ENCODE measurements at regions not wholly inside any gene's neighbourhood (a gene's known extent, or its start where the extent isn't known, plus 50 kb on each side); places are given as distances from the start of the nearest gene placed in this dataset.

DNA sequence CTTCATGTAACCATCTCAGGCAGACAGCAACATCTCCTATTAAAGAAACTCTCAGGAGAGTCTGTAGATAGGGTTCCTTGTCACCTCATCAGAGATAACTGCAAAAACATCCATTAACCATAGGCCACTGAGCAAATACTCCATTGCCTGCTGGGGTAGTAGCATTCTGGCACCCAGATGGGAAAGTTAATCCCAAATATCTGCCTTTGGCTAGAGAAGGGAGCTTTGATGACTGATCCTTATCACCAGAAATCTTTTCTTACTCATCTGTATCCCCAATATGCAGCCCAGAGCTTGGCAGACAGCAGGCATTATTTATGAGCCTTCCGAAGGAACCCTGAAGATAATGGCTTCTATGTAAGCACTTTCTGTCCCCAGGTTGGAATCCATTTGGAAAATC, 173.1 kb downstream of the MFSD1 start:
- no peak for DNase-seq

DNA sequence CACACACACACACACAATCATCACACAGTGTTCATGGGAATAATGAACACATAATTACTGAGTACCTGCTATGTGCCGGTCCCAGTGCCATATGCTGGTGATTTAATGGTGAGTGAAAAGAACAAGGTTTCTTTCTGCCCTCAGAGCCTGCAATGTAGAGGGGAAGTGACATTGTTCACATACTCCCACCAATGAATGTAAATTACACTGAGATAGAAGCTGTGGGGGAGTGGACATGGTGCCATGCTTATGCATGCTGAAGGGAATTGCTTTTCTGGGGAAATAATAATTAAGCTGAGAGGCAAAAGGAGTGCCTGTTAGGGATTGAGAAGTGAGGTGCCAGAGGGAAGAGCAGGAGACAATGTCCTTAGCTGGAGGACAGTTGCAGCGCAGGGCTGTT, 175.1 kb downstream of the MFSD1 start:
- DNase-seq = no peak

- no peak for DNase-seq
Measured at GRCh38 chr3:158977497-158977896, 175.6 kb downstream of the MFSD1 start.

DNA sequence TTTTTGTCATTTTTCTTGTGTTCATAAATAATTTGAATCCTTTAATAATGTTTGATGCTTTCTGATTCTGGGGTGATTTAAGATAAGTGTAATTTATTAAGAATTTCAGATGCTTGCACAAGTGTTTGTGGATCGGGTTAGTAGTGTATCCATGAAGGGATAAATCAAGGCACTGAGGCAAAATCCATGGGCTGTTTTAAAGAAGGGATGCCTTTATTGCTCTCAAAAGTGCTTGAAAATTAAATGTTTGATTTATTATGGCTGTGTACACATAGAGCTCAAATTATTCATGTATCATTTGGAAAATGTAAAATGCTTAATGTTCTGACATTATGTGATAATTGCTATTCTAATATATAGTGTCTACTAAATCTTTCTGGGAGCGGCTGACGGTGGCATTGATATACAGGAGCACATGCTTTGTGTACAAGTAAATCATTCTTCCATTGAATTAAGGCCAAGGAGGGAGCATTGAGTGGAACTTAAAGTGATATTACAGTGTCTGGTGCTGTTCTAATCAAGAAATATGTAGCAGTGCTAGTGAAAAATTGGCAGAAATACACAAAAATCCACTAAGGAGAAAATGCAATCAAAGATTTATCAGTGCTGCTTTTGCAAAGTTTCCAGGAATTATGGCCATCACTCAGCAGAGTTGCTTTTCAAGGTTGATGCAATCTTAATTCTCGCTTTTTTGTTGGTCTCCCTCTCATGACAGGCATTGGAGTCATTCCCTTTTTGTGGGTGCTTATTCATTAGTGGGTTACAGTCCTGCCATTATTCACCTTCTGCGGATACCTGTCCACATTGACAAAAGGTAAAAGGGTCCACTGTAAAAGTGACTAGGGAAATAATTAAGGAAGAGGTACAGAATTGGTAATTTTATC, 181.6 kb downstream of the MFSD1 start:
- DNase-seq = no peak

DNA sequence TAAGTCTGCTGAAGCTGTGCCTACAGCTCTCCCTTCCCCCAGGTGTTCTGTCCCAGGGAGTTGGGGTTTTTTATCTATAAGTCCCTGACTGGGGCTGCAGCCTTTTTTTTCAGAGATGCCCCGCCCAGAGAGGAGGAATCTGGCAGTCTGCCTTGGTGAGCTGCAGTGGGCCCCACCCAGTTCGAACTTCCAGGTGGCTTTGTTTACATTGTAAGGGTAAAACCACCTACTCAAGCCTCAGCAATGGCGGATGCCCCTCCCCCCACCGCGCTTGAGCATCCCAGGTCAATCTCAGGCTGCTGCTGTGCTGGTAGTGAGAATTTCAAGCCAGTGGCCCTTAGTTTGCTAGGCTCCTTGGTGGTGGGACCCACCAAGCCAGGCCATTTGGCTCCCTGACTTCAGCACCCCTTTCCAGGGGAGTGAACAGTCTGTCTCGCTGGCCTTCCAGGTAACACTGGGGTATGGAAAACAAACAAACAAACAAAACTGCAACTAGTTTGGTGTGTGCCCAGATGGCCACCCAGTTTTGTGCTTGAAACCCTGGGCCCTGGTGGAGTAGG, 189.4 kb downstream of the MFSD1 start:
- DNase-seq = no peak

DNA sequence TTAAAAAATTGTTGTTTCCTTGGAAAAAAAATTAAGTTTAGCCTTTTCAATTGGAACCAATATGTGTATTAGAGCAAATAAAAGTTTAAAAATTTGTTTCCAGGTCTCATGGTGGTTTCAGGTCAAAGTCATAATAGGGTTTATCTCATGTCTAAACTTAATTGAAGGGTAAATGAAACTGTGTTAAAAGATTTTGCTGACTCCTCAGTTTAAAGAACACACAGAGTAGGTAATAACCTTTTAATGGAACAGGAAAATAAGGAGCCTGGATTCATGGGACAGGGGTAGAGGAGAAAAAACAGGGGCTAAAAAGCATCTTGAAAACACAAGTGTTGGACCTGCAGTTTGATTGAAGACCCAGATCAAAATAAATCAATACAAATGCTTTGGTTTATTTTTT, 190.6 kb downstream of the MFSD1 start:
- no peak for DNase-seq

DNA sequence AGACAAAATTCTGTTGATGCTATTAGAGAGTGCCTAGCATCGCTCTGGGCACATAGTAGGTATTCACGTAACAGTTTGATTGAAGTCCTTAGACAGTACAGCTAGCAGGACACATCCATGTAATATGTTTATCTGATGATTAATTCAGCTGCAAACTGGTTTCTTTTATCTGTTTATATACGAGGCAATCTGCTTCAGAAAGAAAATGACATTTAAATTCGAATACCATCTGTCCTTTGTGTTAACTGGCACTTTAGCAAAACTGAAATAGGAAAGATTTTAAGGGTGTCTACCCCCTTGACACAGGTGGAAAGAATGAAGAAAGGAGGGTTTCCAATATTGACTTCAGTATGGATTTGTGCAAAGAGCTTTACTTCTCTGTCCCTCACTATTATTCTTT, 192.5 kb downstream of the MFSD1 start:
- no peak for DNase-seq

DNA sequence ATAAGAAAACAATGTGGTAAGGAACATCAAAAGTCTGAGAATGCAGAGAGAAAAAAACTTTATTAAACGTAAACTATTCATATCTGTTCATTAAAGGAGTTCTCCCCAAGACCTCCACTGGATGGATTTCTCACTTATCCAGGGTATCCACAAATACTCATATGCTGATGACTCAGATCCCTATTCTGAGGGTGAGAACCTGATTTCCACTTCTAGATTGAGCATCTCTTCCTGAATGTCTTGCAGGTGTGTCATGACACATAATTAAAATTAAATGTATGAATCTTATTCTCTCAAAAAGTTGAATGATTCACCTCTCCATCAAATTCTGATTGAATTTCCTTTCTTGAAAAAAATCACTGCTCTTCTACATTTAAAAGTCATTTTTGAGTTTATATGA, 199.9 kb downstream of the MFSD1 start:
- DNase-seq = no peak

DNA sequence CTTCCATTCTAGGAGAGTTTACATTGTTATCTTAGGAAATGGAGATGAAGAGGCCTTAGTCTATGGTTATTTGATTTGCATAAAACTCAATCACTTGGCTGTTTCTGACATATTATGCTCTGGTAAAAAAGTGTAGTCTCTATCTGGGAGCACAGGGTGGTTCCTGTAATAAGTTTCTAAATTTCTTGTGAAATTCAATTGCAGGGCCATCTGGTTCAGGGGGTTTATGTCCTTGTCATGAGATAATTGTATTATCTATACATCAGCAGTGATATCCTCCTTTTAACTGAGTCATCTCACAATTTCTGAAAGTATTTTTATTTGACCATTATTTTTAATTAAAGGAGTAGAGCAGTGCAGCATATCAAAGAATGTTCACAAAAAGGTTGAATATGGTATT, 203.3 kb downstream of the MFSD1 start:
- no peak for DNase-seq

DNA sequence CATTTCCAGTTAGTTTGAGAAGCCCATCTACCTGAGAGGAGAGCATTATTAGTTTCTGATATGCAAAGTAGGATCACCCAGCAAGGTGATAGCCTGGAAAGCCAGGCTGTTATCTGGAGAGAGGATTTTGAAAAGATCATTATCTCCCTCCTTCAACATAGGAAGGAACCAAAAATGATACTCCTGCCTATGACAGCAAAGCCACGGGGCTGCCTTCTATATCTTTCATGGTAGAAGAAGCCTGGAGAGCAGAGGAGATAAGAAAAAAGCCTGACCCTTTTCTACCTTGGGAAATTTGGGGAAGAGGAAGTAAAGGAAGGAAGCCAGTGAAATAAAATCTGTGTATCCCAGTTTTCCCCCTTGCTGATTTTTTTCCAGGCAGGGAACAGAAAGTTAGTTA, 205.5 kb downstream of the MFSD1 start:
- no peak for DNase-seq

GRCh38 chr3:159008401-159008800, 206.5 kb downstream of the MFSD1 start:
- DNase-seq = no peak

- no peak for DNase-seq
Measured at GRCh38 chr3:159018341-159018740, 216.5 kb downstream of the MFSD1 start.

GRCh38 chr3:159025733-159026132, 223.9 kb downstream of the MFSD1 start:
- DNase-seq = no peak

DNA sequence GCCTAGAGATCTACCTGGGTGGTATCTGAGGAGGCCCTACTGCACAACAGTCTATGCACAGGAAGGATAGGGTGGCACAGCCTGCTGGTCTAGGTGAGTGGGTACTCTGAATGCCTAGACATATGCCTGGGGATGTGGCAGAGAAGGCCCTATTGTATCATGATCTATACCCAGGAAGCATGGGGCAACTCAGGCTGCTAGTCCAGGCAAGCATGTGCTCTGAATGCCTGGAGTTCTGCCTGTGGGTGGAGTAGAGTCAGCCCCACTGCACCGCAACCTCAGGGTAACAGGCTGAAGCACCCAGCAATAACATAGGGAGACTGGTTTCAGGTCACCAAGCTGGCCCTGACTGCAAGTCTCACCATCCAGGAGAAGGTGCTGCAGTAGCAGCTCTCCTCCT, 224.7 kb downstream of the MFSD1 start:
- no peak for DNase-seq

GRCh38 chr3:159028706-159029105, 226.9 kb downstream of the MFSD1 start:
- no peak for DNase-seq

- DNase-seq = no peak
Measured at GRCh38 chr3:159029306-159030026, 227.6 kb downstream of the MFSD1 start.

DNA sequence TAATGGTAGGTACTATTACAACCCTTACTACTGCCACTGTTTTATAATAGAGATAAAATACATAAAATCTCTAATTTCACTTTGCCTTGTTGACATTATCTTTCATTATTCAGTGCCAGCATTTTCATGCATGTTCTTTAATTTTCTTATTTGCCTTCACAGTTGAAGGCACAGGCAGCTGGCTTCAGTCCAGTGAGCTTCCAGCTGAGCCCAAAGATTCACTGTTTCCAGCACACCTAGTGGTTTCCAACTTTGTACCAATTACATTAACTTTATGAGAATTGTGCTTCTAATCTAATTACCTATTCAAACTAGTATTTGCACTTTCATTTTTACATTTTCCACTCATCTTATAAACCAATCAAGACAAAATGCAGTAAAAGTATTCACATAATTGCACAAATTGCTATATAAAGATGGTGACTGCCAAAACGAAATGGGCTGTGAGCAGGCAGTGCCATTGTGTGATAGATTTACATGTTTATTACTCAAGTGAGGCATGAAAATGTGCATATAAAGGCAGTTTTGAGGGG, 228.3 kb downstream of the MFSD1 start:
- DNase-seq = no peak

GRCh38 chr3:159030886-159031679, 229.2 kb downstream of the MFSD1 start:
- no peak for DNase-seq

GRCh38 chr3:159032311-159032710, 230.5 kb downstream of the MFSD1 start:
- DNase-seq = no peak

GRCh38 chr3:159038405-159038804, 236.6 kb downstream of the MFSD1 start:
- no peak for DNase-seq

- DNase-seq = no peak
Measured at GRCh38 chr3:159039286-159039685, 237.4 kb downstream of the MFSD1 start.

DNA sequence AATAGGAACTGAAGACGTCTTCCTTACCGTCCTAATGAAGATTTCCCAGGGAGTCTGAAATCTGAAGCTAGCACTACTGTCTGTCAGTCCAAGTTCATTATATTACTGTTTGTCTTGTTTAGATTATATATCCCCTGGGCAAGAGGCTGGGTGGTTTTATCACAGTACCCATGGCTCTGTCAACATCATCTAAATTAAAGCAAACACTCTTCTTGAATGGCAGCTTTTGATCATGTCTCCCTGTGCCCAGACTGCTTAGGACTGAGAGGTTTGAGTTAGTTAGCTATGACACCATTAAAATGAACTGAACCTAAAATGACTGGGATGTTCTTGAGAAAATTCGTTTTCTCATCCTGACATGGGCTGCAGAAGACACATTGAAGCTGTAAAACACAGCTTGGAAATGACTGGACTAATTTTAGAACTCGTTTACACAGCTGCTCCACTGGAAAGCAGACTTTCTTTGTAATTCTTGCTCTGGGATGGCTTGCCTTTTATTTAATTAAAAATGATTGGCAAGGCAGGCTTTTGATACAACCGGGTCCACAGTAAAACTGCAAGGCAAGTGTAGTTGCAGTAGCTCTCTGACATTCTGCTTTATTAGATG, 243.5 kb downstream of the MFSD1 start:
- no peak for DNase-seq

DNA sequence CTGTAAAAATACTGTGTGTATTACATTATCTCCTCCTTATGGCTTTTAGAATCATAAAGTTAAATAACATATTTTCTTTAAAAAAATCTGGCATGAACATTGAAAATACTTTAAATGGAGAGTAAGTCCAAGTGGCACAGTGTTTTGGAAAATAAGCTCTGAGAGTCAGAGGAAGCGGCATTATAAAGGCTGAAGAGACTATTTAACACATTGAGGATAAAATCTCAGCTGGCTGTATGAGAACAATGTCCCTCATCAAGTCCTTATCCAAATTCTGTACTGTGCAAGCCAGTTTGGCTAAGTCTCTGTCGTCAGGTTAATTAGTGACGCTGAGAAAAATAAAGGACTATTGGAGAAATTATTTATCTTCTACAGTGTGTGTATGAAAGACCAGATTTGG, 245.5 kb downstream of the MFSD1 start:
- no peak for DNase-seq

Measured in CD4-positive, alpha-beta T cell treated with Interleukin-10 for 1 hour (primary cell).